Pons (tissue), 1 donor: ENCODE measurements at regions not wholly inside any gene's neighbourhood (a gene's known extent, or its start where the extent isn't known, plus 50 kb on each side); places are given as distances from the start of the nearest gene placed in this dataset.
"Not testable (repeated sequence)": the region's sequence is repeated elsewhere in the genome, so short reads cannot be mapped to it uniquely, and the experiment has no call there.

Source experiments
- DNase-seq: peaks from one replicate; pipeline ENCODE4 v3.0.0-alpha.2; 2016; ENCODE audit warnings: low spot score

- DNase-seq: no peak
These were observed 499.7 kb upstream of the RGS6 start for GRCh38 chr14:71432334-71433110.

GRCh38 chr14:71433303-71433702 is 498.9 kb upstream of the RGS6 start:
- no peak for DNase-seq

GRCh38 chr14:71435641-71436040 is 496.6 kb upstream of the RGS6 start:
- not testable (repeated sequence) for DNase-seq

DNA sequence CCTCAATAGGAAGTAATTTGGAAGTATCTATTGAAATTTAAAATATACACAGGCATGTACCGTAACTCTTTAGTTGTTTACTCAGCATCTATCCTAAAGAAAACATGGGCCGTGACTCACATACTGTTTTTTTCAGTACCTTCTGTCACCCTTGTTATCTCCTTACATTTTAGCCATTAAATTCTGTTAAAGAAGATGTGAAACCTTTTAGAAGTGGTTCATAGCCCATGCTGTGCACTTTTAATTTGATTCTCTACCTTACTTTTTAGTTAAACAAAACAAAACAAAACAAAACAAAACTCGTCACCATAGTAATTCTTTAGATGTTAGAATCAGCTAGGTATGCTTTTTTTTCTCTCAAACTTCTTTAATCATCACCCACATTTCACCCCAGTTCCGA is 494.4 kb upstream of the RGS6 start:
- DNase-seq: no peak

DNA sequence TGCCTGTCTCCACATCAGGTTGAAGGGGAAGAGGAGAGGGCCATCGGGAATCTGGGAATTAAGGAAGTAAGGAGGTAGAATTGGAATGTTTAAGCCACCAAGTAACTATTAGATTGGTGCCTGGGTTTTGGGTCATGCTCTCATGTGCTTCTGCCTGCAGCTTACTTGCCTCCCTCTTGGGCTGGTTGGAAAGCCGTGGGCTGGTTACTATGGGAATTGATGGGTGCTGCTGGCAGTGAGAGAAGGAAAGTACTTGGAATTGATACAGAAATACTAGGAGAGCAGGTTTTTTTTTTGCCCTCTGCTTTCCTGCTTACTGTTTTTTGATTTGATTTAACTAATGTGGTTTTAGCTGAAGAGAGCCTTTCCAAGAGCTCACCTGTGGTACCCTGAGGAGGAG is 493.5 kb upstream of the RGS6 start:
- peak; percentile 26 for DNase-seq

- no peak for DNase-seq
These were observed 491.1 kb upstream of the RGS6 start for GRCh38 chr14:71441126-71441525.

DNA sequence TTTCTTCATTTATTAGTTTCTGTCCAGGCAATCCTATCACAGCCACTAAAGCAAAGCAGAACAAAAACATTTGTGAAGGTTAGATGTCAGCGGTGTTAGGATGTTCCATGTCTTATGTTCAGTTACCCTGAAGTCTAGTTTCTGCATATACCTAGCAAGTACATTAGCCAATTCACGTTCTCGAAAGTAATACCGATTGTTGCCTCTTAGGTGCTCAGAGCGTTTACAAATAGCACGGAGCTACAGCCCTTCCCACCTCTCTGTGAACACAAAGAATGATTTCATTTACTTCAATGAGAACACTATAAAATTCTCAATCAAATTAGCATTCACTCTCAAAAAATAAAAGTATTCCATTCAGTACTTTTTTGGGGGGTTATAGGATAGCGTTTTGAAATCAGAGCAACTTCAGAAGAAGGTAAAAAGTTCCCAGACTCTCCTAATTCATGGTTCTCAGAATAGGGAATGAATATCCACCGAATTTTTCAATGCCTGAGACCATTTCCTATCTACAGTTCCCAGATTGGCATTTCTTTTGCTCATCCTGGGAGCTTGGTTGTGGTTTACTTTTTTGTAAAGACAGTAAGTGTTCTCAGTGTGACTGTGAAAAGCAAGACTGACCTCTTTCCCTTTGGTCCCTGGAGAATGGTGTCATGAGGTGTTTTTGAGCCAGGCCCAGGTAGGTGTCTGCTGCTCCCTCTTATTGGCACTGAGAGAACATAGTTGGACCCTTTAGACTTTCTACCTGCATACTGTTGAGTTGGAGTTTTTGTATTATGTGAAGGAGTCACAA is 488.0 kb upstream of the RGS6 start:
- no peak for DNase-seq

DNA sequence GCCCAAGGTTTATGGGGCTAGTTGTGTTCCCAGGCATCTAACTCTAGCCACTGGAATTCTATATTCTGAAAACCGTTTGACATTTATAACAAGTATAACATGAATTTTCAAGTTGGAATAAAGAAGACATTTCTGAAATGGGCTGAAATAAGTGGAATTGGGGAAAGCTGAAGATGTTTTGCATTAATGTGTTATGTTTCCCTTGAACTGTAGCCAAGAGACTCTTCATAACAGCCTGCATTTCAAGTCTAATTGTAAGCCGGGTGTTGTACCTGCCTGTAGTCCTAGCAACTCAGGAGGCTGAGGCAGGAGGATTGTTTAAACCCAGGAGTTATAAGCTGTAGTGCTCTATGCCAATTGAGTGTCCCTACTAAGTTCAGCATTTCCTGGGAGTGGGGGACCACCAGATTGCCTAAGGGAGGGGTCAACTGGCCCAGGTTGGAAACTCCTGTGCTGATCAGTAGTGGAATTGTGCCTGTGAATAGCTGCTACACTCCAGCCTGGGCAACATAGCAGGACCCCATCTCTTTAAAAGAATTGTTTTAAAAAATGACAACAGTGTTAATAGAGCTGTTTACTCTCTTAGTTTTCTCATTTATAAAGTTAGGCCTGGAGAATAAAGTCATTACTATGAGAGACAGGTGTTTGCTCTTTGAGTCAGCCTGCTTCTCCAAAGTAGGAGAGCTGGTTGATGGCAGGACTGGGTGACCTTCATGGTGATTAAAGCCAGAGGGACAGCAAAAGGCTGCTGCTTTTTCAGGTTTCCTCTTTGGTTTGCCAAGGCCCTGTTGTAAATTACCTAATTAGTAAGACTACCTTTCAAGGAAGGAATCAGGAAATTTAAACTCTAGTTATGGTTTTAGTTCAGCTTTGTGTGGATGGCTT is 483.6 kb upstream of the RGS6 start:
- DNase-seq: no peak

GRCh38 chr14:71449316-71450055 is 482.7 kb upstream of the RGS6 start:
- DNase-seq: no peak

GRCh38 chr14:71451501-71451900 is 480.7 kb upstream of the RGS6 start:
- DNase-seq: no peak

- no peak for DNase-seq
These were observed 479.7 kb upstream of the RGS6 start for GRCh38 chr14:71452539-71452938.

- DNase-seq: no peak
These were observed 479.2 kb upstream of the RGS6 start for GRCh38 chr14:71452987-71453386.

GRCh38 chr14:71454010-71454409 is 478.2 kb upstream of the RGS6 start:
- DNase-seq: no peak

- DNase-seq: no peak
These were observed 477.5 kb upstream of the RGS6 start for GRCh38 chr14:71454513-71455332.

DNA sequence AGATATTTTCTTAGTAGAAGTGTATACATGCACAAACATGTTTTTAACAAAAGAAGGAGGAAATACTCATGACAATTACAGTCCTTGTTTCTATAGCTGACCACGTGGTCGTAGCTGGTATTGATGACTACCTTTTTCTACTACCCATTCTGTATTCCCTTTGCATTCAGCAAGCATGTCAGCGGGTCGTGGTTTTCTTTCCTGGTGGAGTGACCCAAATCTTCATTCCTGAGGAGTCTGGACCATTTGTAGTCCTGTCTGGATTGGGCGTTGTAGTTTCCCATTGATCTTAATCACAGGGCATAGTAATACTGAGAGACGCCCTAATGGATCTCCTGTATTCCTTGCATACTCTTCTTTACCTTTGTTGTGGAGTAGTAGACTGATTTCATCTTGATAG is 472.1 kb upstream of the RGS6 start:
- no peak for DNase-seq

DNA sequence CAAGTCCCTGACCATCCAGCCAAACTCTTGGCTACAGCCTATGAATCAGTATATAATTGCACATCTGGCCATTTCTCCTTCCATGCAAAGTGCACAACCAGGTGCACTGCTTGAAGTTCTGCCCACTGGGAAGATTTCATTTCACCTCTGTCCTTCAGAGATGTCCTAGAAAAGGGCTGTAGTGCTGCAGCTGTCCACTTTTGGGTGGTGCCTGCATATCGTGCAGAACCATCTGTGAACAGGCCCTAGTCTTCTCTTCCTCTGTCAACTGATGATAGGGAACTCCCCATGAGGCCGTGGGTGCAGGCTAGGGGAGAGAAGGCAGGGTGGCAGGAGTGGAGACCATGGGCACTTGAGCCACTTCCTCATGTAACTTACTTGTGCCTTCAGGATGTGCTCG is 470.6 kb upstream of the RGS6 start:
- not testable (repeated sequence) for DNase-seq

DNA sequence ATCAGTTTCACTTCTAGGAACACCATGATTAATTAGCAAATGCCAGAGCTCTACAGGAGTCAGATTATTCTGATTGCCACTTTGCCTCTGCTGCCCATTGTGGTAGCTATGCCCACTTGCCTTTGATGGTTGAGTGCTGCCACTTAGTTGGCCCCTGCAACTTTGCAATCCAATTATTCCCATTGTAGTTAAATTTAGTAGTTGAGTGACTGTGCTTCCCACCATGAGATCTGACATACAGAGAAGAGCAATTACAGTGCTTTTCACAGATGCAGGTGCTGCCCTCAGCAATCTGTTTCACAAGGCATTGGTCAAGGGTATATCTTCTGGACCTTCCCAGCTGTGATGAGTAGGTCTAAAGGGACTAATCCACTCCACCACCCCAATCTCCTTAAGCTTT is 468.4 kb upstream of the RGS6 start:
- DNase-seq: no peak

GRCh38 chr14:71464840-71465239 is 467.4 kb upstream of the RGS6 start:
- DNase-seq: no peak

DNA sequence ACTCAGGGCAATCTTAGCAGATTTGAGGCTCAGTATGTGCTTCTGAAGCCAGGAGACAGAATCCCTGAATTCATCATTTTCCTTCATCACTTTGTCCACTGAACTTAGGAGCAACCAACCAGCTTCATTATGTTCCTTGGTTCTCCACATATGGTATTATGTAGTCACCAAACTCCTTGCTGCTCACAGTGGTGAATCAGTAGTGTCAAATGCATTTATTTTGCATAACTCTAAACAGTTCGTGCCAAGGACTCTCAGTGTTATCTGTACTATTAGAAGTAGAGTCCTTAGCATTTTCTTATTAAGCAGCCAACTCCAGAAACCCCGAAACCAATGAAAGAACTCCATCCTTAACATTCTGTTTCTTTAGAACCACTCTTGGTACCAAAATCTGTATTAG is 466.9 kb upstream of the RGS6 start:
- DNase-seq: no peak

- peak; percentile 38 for DNase-seq
These were observed 466.0 kb upstream of the RGS6 start for GRCh38 chr14:71466251-71466650.

GRCh38 chr14:71466946-71467345 is 465.3 kb upstream of the RGS6 start:
- DNase-seq: peak; percentile 81
